ENCODE measurements at regions not wholly inside any gene's neighbourhood (a gene's known extent, or its start where the extent isn't known, plus 50 kb on each side); places are given as distances from the start of the nearest gene placed in this dataset.

GRCh38 chr5:82669720-82670119 is 391.6 kb upstream of the RPS23 start:
- intact Hi-C loops (cut with DNase I; ENCODE audit: low total_unique reads), result no loop called here

GRCh38 chr5:82666312-82666711 is 388.2 kb upstream of the RPS23 start:
- Histone ChIP-seq H3K27me3 (replicated peaks in 1 of 7) (no peaks in the 10 kb centered on the region), H3K36me3 (no peaks in the 10 kb centered on the region), H3K27ac (no peak overlapping the region), H3K4me1 (no peaks in the 10 kb centered on the region), H3K9me3 (no peaks in the 10 kb centered on the region), H3K4me3 (no peak overlapping the region)
- TF ChIP-seq CTCF (IDR thresholded peaks at IDR 0.05 in 8 of 11, conservative IDR thresholded peaks at IDR 0.05 in 3 of 11) (no peak), POLR2AphosphoS5 (IDR thresholded peaks at IDR 0.05) (no peak), POLR2A (IDR thresholded peaks at IDR 0.05) (no peak)
- DNase-seq, result no peak
- WGBS, 5 donors, result 87 to 95% (median 93%) methylated on average over 2 of the region's 2 CpGs
- intact Hi-C loops (cut with DNase I; ENCODE audit: low total_unique reads), result no loop called here

More at GRCh38 chr5:82669720-82670119, 391.6 kb upstream of the RPS23 start:
- Histone ChIP-seq H3K4me3 (no peak overlapping the region), H3K4me1 (no peaks in the 10 kb centered on the region), H3K27me3 (replicated peaks in 1 of 7) (no peaks in the 10 kb centered on the region), H3K9me3 (no peaks in the 10 kb centered on the region), H3K27ac (no peak overlapping the region), H3K36me3 (no peaks in the 10 kb centered on the region)
- TF ChIP-seq POLR2AphosphoS5 (IDR thresholded peaks at IDR 0.05), result no peak
- no peak for TF ChIP-seq POLR2A (IDR thresholded peaks at IDR 0.05)
- no peak for TF ChIP-seq CTCF (IDR thresholded peaks at IDR 0.05 in 8 of 11, conservative IDR thresholded peaks at IDR 0.05 in 3 of 11)
- WGBS, 5 donors, result 89 to 94% (median 92%) methylated on average over 1 of the region's 1 CpG
- no peak for DNase-seq

- Histone ChIP-seq H3K9me3 (no peaks in the 10 kb centered on the region), H3K4me3 (no peak overlapping the region), H3K27me3 (replicated peaks in 1 of 7) (no peaks in the 10 kb centered on the region), H3K36me3 (no peaks in the 10 kb centered on the region), H3K27ac (no peak overlapping the region), H3K4me1 (no peaks in the 10 kb centered on the region)
- no peak for TF ChIP-seq POLR2AphosphoS5 (IDR thresholded peaks at IDR 0.05)
- no peak for TF ChIP-seq CTCF (IDR thresholded peaks at IDR 0.05 in 8 of 11, conservative IDR thresholded peaks at IDR 0.05 in 3 of 11)
- TF ChIP-seq POLR2A (IDR thresholded peaks at IDR 0.05), result no peak
- DNase-seq, result no peak
- WGBS, 5 donors, result 54 to 78% (median 70%) methylated on average over 3 of the region's 3 CpGs
- intact Hi-C loops (cut with DNase I; ENCODE audit: low total_unique reads), result no loop called here
Observed at GRCh38 chr5:82664732-82665131, 386.6 kb upstream of the RPS23 start.

- Histone ChIP-seq H3K36me3 (no peaks in the 10 kb centered on the region), H3K4me1 (no peaks in the 10 kb centered on the region), H3K27me3 (replicated peaks in 1 of 7) (no peaks in the 10 kb centered on the region), H3K9me3 (no peaks in the 10 kb centered on the region), H3K27ac (no peak overlapping the region), H3K4me3 (no peak overlapping the region)
- no peak for DNase-seq
- WGBS, 5 donors, result 59 to 95% (median 71%) methylated on average over 4 of the region's 4 CpGs
- intact Hi-C loops (cut with DNase I; ENCODE audit: low total_unique reads), result no loop called here
- TF ChIP-seq POLR2AphosphoS5 (IDR thresholded peaks at IDR 0.05), result no peak
- no peak for TF ChIP-seq CTCF (IDR thresholded peaks at IDR 0.05 in 8 of 11, conservative IDR thresholded peaks at IDR 0.05 in 3 of 11)
- no peak for TF ChIP-seq POLR2A (IDR thresholded peaks at IDR 0.05)
Observed at GRCh38 chr5:82663225-82663624, 385.1 kb upstream of the RPS23 start.
